GM23248 (cell line): ENCODE measurements at regions not wholly inside any gene's neighbourhood (a gene's known extent, or its start where the extent isn't known, plus 50 kb on each side); places are given as distances from the start of the nearest gene placed in this dataset.

Source experiments
- DNase-seq: peaks from one replicate; pipeline ENCODE4 v3.0.0-alpha.2; 2015
- H2AFZ ChIP-seq: fragments of 200-600 bp; sonication (generic); 2 replicates; pipeline ENCODE4 v1.6.1; 2016; ENCODE audit warnings: antibody characterized with exemption
- H3F3A ChIP-seq: fragments of 200-600 bp; sonication (generic); 2 replicates; pipeline ENCODE4 v1.6.1; 2016; ENCODE audit warnings: mild to moderate bottlenecking, antibody characterized with exemption, mixed run types; ENCODE audit not compliant: insufficient read depth
- H3K27ac ChIP-seq: fragments of 200-600 bp; sonication (generic); 2 replicates; pipeline ENCODE4 v1.5.1; 2016; ENCODE audit warnings: mild to moderate bottlenecking
- H3K27me3 ChIP-seq: fragments of 200-600 bp; sonication (generic); replicated peaks from 2 replicates; pipeline ENCODE4 v1.6.1; 2016; ENCODE audit warnings: mild to moderate bottlenecking; ENCODE audit not compliant: insufficient read depth
- H3K36me3 ChIP-seq: fragments of 200-600 bp; sonication (generic); 2 replicates; pipeline ENCODE4 v1.6.1; 2016; ENCODE audit warnings: low read depth, mild to moderate bottlenecking
- H3K4me1 ChIP-seq: fragments of 200-600 bp; sonication (generic); 2 replicates; pipeline ENCODE4 v1.6.1; 2016; ENCODE audit warnings: mild to moderate bottlenecking; ENCODE audit not compliant: insufficient read depth
- H3K4me2 ChIP-seq: fragments of 200-600 bp; sonication (generic); one replicate; pipeline ENCODE4 v1.6.1; 2016; ENCODE audit warnings: mild to moderate bottlenecking; ENCODE audit not compliant: unreplicated experiment
- H3K4me3 ChIP-seq: fragments of 200-600 bp; sonication (generic); 2 replicates; pipeline ENCODE4 v1.5.1; 2016; ENCODE audit warnings: mild to moderate bottlenecking
- H3K79me2 ChIP-seq: fragments of 200-600 bp; sonication (generic); 2 replicates; pipeline ENCODE4 v1.6.1; 2016; ENCODE audit warnings: mild to moderate bottlenecking; ENCODE audit not compliant: insufficient read depth
- H3K9ac ChIP-seq: fragments of 200-600 bp; sonication (generic); 2 replicates; pipeline ENCODE4 v1.6.1; 2016; ENCODE audit warnings: mild to moderate bottlenecking
- H3K9me2 ChIP-seq: fragments of 200-600 bp; sonication (generic); 2 replicates; pipeline ENCODE4 v1.6.1; 2016; ENCODE audit warnings: mixed run types, mild to moderate bottlenecking, moderate library complexity; ENCODE audit not compliant: insufficient read depth
- H3K9me3 ChIP-seq: fragments of 200-600 bp; sonication (generic); one replicate; pipeline ENCODE4 v1.6.1; 2017; ENCODE audit warnings: low read depth
- H4K20me1 ChIP-seq: fragments of 200-600 bp; sonication (generic); 2 replicates; pipeline ENCODE4 v1.6.0; 2016; ENCODE audit not compliant: insufficient read depth
- EZH2 ChIP-seq: fragments of 200-600 bp; sonication (generic); IDR thresholded peaks from 2 replicates; pipeline ENCODE4 v1.6.1; 2018; ENCODE audit warnings: antibody characterized with exemption, mild to moderate bottlenecking; ENCODE audit not compliant: insufficient read depth, poor library complexity, severe bottlenecking
- EZH2phosphoT487 ChIP-seq: fragments of 200-600 bp; sonication (generic); IDR thresholded peaks from 2 replicates; pipeline ENCODE4 v1.6.1; 2018; ENCODE audit warnings: antibody characterized with exemption, moderate library complexity, mild to moderate bottlenecking, low read depth; ENCODE audit not compliant: insufficient read depth
- WGBS, 2 experiments: methylation state at CpG; one replicate each; pipeline ENCODE4 v1.1.6; 2015 to 2017; ENCODE audit warnings: low lambda C conversion rate in 2 of 2, low coverage in 1 of 2; ENCODE audit errors: missing lambda C conversion rate in 2 of 2; 5-methylcytosine and 5-hydroxymethylcytosine counted together
- in situ Hi-C: fragments of 300-500 bp; cut with MboI; formaldehyde crosslinking; loops from 2 replicates; pipeline ENCODE4 v1.15.0; 2020

DNA sequence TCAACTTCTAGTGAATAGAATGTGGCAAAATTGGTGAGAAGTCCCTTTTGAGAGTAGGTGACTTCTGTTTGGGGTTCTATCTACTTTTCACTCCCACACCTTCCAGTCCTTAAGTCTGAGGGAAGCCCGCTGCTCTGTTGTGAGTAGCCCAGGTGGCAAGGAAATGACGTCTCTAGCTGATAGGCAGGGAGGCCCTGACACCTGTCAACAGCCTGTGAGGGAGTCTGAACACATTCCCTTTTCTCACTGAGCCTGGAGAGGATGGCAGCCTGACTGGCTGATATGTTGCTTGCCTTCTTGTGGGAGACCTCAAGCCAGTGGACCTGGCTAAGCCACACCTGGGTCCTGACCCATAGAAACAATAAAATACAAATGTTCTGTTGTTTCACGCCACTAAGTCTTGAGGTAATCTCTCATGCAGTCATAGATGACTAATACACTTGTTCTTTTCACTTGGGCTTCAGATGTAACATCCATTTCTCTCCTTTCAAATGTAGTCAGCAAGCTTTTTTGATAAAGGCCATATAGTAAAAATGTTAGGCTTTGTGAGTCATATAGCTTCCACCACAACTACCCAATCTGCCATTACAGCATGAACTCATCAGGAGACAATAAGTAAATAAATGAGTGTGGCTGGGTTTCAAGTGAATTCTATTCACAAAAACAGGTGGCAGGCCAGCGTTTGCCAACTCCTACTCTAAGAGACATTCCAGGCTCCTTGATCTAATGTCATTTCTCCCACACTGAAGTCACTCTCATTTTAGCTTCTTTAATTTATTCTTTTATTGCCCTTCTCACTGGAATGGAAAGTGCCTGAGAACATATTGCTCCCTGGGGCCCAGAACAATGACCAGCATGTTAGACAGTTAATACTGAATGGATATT lies 265.1 kb upstream of the MAD2L1 start:
- H3K79me2 ChIP-seq = no peaks in the 10 kb centered on the region
- H2AFZ ChIP-seq = no peak overlapping the region
- H3K9me3 ChIP-seq = no peaks in the 10 kb centered on the region
- H3K27me3 ChIP-seq = 0 out of 2 replicates have a peak, but pooled peaks cover 3% of the 10 kb centered on the region
- H4K20me1 ChIP-seq = no peaks in the 10 kb centered on the region
- no peak overlapping the region for H3K4me3 ChIP-seq
- no peaks in the 10 kb centered on the region for H3F3A ChIP-seq
- no peaks in the 10 kb centered on the region for H3K9me2 ChIP-seq
- H3K4me1 ChIP-seq = no peaks in the 10 kb centered on the region
- no peak overlapping the region for H3K27ac ChIP-seq
- H3K4me2 ChIP-seq = no peak overlapping the region
- no peak for DNase-seq
- TF ChIP-seq EZH2 = no peak
- TF ChIP-seq EZH2phosphoT487 = no peak
- in situ Hi-C loops = no loop called here
- WGBS, 2 experiments = 22 to 26% methylated on average over 4 of the region's 4 CpGs
- no peaks in the 10 kb centered on the region for H3K36me3 ChIP-seq
- no peak overlapping the region for H3K9ac ChIP-seq

GRCh38 chr4:120329386-120329785 lies 262.7 kb upstream of the MAD2L1 start:
- TF ChIP-seq EZH2 (no peak), EZH2phosphoT487 (no peak)
- Histone ChIP-seq H3K9ac (no peak overlapping the region), H3K27me3 (0 out of 2 replicates have a peak, but pooled peaks cover 3% of the 10 kb centered on the region), H3K9me3 (no peaks in the 10 kb centered on the region), H3K4me3 (no peak overlapping the region), H4K20me1 (no peaks in the 10 kb centered on the region), H3K79me2 (no peaks in the 10 kb centered on the region), H3K27ac (no peak overlapping the region), H3F3A (no peaks in the 10 kb centered on the region), H3K9me2 (no peaks in the 10 kb centered on the region), H3K4me1 (no peaks in the 10 kb centered on the region), H3K4me2 (no peak overlapping the region), H2AFZ (no peak overlapping the region), H3K36me3 (no peaks in the 10 kb centered on the region)
- no peak for DNase-seq
- 65 to 74% methylated on average over 1 of the region's 1 CpG for WGBS, 2 experiments
- in situ Hi-C loops = no loop called here

- no peak for TF ChIP-seq EZH2
- TF ChIP-seq EZH2phosphoT487 = no peak
- 0 out of 2 replicates have a peak, but pooled peaks cover 3% of the 10 kb centered on the region for H3K27me3 ChIP-seq
- in situ Hi-C loops = no loop called here
- H3K4me3 ChIP-seq = no peak overlapping the region
- H4K20me1 ChIP-seq = no peaks in the 10 kb centered on the region
- no peak for DNase-seq
- H3K4me1 ChIP-seq = no peaks in the 10 kb centered on the region
- no peak overlapping the region for H2AFZ ChIP-seq
- no peak overlapping the region for H3K9ac ChIP-seq
- H3F3A ChIP-seq = no peaks in the 10 kb centered on the region
- H3K4me2 ChIP-seq = no peak overlapping the region
- no peak overlapping the region for H3K27ac ChIP-seq
- H3K9me2 ChIP-seq = no peaks in the 10 kb centered on the region
- no peaks in the 10 kb centered on the region for H3K79me2 ChIP-seq
- H3K36me3 ChIP-seq = no peaks in the 10 kb centered on the region
- H3K9me3 ChIP-seq = no peaks in the 10 kb centered on the region
Measured at GRCh38 chr4:120327276-120327675, 260.6 kb upstream of the MAD2L1 start.

- no peaks in the 10 kb centered on the region for H3K36me3 ChIP-seq
- H3K79me2 ChIP-seq = no peaks in the 10 kb centered on the region
- H3K4me2 ChIP-seq = no peak overlapping the region
Measured at GRCh38 chr4:120319046-120319767, 252.6 kb upstream of the MAD2L1 start.

More at GRCh38 chr4:120319046-120319767, 252.6 kb upstream of the MAD2L1 start:
- no peaks in the 10 kb centered on the region for H3K9me2 ChIP-seq
- in situ Hi-C loops = no loop called here
- no peak for TF ChIP-seq EZH2
- no peak for TF ChIP-seq EZH2phosphoT487
- no peak overlapping the region for H3K27ac ChIP-seq
- no peak for DNase-seq
- H3K4me1 ChIP-seq = no peaks in the 10 kb centered on the region
- WGBS, 2 experiments = 12 to 18% methylated on average over 1 of the region's 1 CpG
- H3K27me3 ChIP-seq = no peaks in the 10 kb centered on the region
- no peaks in the 10 kb centered on the region for H3K9me3 ChIP-seq
- H3K4me3 ChIP-seq = no peak overlapping the region
- H2AFZ ChIP-seq = no peak overlapping the region
- H3K9ac ChIP-seq = no peak overlapping the region
- H4K20me1 ChIP-seq = no peaks in the 10 kb centered on the region
- H3F3A ChIP-seq = no peaks in the 10 kb centered on the region
